GM12873 (cell line): ENCODE measurements at regions not wholly inside any gene's neighbourhood (a gene's known extent, or its start where the extent isn't known, plus 50 kb on each side); places are given as distances from the start of the nearest gene placed in this dataset.
A peak's percentile ranks its signal among the peaks of the same experiment; 100 is the strongest.

ENCODE experiments used
- CTCF ChIP-seq: IDR thresholded peaks from 2 replicates; pipeline ENCODE4 v1.5.1; 2012; ENCODE audit warnings: low read depth, mild to moderate bottlenecking, moderate library complexity, low read length, control low read depth; ENCODE audit not compliant: insufficient read depth; ENCODE audit errors: missing control alignments

- TF ChIP-seq CTCF: no peak
Observed at GRCh38 chr1:239979456-239979855, 112.2 kb upstream of the FMN2 start.

GRCh38 chr1:239982762-239983161, 108.9 kb upstream of the FMN2 start:
- TF ChIP-seq CTCF: no peak

GRCh38 chr1:239985044-239985443, 106.6 kb upstream of the FMN2 start:
- no peak for TF ChIP-seq CTCF

GRCh38 chr1:239987103-239987745, 104.5 kb upstream of the FMN2 start:
- peak; percentile 57 for TF ChIP-seq CTCF

GRCh38 chr1:239989990-239990389, 101.7 kb upstream of the FMN2 start:
- TF ChIP-seq CTCF: no peak

- TF ChIP-seq CTCF: no peak
Observed at GRCh38 chr1:239993366-239993765, 98.3 kb upstream of the FMN2 start.

- no peak for TF ChIP-seq CTCF
Observed at GRCh38 chr1:239995281-239995680, 96.4 kb upstream of the FMN2 start.
